Ishikawa (cell line): ENCODE measurements at regions not wholly inside any gene's neighbourhood (a gene's known extent, or its start where the extent isn't known, plus 50 kb on each side); places are given as distances from the start of the nearest gene placed in this dataset.

ENCODE experiments used
- CEBPB ChIP-seq: IDR thresholded peaks from 2 replicates; pipeline ENCODE4 v1.6.1; 2012
- MAX ChIP-seq: IDR thresholded peaks from 2 replicates; pipeline ENCODE4 v1.6.1; 2012
- RAD21 ChIP-seq: IDR thresholded peaks from 2 replicates; pipeline ENCODE4 v1.6.1; 2012; ENCODE audit warnings: low read depth
- REST ChIP-seq: IDR thresholded peaks from 2 replicates; pipeline ENCODE4 v1.6.1; 2012; ENCODE audit warnings: low read depth, mild to moderate bottlenecking
- TCF12 ChIP-seq: IDR thresholded peaks from 2 replicates; pipeline ENCODE4 v1.6.1; 2012; ENCODE audit warnings: low read depth

- TF ChIP-seq TCF12 (no peak), CEBPB (no peak), REST (no peak), RAD21 (no peak), MAX (no peak)
Observed at GRCh38 chr15:26214290-26214689, 351.2 kb upstream of the ATP10A start.
